HT1080 (cell line): ENCODE measurements at regions not wholly inside any gene's neighbourhood (a gene's known extent, or its start where the extent isn't known, plus 50 kb on each side); places are given as distances from the start of the nearest gene placed in this dataset.
"Not testable (repeated sequence)": the region's sequence is repeated elsewhere in the genome, so short reads cannot be mapped to it uniquely, and the experiment has no call there.

Experiments used
- DNase-seq: peaks from one replicate; pipeline ENCODE4 v3.0.0-alpha.2; 2015; ENCODE audit warnings: low read depth

DNA sequence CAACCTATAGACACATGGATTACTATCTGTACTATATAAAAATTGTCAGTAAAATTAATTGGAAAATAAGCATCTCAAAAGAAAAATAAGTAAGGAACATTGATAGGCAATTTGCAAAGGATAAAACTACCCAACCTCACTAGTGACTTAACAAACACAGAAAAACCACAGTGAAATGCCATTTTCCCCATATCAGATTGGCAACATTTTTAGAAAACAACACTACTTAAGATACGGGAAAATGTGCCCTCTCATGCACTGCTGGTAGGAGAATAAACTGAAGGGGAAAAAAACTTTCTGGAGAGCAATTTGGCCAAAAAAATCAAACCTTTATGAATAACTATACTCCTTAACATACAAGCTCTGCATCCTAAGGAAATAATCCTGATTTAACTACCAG is 254.0 kb downstream of the DEPDC1B start:
- DNase-seq, result no peak

DNA sequence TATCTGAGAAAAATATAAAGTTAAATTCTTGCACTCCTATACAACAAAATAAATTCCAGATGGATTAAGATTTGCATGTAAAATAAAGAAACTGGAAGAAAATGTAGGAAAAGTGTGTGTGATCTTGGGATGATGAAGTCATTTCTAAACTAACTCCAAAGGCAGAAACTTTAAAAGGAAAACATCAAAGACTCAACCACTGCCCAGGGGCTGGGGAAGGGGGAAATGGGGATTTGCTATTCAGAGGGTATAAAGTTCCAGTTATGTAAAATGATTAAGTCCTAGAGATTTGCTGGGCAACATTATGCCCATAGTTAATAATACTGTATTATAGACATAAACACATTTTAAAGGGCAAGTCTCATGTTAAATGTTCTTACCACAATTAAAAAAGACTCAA is 254.5 kb downstream of the DEPDC1B start:
- DNase-seq, result no peak

DNA sequence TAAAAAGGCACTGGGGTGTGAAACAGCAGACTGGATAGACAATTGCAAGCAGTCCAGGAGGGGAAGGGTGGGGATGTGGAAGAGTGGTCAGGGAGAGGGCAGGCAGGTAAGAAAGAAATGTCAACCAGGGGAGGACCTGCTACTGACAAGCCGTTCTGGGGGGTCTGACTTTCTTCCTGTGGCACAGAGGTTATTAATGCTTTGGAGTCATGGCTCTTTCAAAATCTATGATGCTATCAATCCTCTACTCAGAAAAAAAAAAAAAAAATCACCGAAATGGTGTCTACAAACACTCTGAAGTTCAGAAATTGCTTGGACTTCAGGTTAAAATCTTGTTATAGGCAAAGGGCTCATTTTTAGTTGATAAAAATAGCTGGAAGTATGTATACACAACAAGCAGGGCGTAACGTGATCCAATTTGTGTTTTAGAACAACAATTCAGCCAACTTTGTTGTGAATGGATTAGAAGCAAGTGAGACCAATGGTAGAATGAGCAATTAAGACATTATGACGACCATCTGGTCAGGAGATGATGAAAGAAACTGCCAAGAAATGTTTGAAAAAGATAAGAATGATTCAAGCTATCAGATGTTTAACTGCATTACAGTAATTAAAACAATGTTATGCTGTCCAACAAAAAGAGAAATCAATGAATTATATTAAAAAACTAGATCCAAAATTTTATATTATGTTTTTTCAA is 255.2 kb downstream of the DEPDC1B start:
- DNase-seq, result no peak

DNA sequence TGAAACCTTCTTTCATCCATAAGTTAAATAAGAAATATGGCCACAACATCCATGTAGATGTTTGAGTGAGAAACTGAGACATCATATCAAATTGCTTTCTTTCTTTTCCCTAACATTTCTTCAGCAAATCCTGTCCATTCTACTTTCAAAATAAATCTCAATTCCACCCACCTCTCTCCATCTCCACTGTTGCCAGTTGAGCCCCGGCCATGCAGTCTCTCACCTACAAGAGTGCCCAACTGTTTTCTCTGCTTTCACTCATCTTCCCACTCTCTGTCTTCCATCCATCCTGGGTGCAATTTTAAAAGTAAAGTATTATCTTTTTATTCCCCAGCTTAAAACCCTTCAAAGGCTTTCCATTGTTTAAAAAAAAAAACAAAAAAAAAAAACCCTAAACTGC is 260.4 kb downstream of the DEPDC1B start:
- no peak for DNase-seq

DNA sequence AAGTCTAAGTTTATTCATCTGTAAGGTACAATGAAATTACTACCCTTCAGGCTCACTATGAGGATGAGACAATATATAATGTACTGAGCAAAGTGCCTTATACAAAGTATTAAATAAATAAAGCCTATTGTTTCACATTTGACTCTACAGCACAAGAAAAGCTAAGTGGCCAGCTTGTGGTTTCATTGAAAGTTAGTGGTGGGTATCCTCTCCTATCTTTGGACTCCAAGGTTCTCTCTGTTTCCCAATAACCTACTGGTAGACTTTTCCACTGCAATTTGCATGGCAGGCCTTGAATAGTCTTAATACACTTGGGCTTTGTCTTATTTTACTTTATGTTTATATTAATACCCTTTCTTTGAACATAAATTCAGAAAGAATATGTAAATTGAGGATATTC is 262.7 kb downstream of the DEPDC1B start:
- DNase-seq, result no peak

DNA sequence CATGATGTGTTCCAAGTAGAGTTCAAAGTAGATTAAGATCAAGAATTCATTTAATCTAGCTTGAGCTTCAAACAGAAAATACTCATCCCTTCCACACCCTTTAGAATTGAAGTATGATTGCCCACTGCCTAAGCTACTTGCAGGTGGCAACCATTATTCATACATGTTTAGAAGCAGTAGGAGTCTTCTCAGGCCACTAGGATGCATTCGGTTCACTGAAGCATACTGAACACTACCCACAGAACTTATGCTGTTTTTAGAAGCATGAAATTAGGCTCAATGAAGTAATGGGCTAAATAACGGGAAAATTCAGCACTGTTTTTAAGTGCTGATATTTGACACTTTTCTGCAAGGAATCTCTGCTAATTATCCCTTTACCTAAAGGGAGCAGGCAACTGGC is 263.4 kb downstream of the DEPDC1B start:
- no peak for DNase-seq

GRCh38 chr5:60435808-60436207 is 264.2 kb downstream of the DEPDC1B start:
- DNase-seq, result no peak

DNA sequence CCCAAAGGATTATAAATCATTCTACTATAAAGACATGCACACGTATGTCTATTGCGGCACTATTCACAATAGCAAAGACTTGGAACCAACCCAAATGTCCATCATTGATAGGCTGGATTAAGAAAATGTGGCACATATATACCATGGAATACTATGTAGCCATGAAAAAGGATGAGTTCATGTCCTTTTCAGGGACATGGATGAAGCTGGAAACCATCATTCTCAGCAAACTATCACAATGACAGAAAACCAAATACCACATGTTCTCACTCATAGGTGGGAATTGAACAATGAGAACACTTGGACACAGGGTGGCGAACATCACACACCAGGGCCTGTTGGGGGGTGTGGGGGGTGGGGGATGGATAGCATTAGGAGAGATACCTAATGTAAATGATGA is 273.8 kb downstream of the DEPDC1B start:
- not testable (repeated sequence) for DNase-seq

GRCh38 chr5:60420773-60421172 is 279.2 kb downstream of the DEPDC1B start:
- not testable (repeated sequence) for DNase-seq

GRCh38 chr5:60417500-60418181 is 282.3 kb downstream of the DEPDC1B start:
- DNase-seq, result no peak

DNA sequence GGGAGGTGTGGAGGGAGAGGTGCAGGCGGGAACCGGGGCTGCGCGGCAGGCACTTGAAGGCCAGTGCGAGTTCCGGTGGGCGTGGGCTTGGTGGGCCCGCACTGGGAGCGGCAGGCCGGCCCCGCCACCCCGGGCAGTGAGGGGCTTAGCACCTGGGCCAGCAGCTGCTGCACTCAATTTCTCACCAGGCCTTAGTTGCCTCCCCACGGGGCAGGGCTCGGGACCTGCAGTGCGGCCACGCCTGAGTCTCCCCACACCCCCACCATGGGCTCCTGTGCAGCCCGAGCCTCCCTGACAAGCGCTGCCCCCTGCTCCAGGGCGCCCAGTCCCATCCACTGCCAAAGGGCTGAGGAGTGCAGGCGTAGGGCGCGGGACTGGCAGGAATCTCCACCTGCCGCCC is 284.5 kb downstream of the DEPDC1B start:
- DNase-seq, result no peak

DNA sequence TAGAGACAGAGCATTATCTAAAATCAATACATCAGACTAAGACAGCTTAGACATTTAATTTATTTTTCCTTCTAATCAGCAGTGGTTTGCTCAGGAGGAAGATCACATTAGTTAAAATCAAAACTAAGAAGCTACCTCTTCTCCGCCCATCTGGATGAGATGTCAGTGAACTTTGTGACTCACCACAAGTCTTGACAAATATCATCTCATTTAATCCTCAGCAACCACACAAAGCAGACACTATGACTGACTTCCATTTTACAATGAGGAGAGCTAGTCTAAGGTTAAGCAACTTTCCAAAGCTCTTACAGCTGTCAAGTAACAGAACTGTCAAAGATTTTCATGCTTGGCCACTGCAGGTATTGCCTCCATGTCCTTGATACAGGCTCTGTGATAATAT is 289.5 kb downstream of the DEPDC1B start:
- peak; percentile 40 for DNase-seq

GRCh38 chr5:60404171-60404570 is 295.8 kb downstream of the DEPDC1B start:
- DNase-seq, result peak; percentile 39

- no peak for DNase-seq
These were observed 296.5 kb downstream of the DEPDC1B start for GRCh38 chr5:60403343-60404006.

GRCh38 chr5:60402161-60402785 is 297.7 kb downstream of the DEPDC1B start:
- no peak for DNase-seq

GRCh38 chr5:60401526-60401925 is 298.4 kb downstream of the DEPDC1B start:
- DNase-seq, result no peak

GRCh38 chr5:60399507-60399906 is 300.5 kb downstream of the DEPDC1B start:
- no peak for DNase-seq

- DNase-seq, result no peak
These were observed 304.1 kb downstream of the DEPDC1B start for GRCh38 chr5:60395712-60396329.

DNA sequence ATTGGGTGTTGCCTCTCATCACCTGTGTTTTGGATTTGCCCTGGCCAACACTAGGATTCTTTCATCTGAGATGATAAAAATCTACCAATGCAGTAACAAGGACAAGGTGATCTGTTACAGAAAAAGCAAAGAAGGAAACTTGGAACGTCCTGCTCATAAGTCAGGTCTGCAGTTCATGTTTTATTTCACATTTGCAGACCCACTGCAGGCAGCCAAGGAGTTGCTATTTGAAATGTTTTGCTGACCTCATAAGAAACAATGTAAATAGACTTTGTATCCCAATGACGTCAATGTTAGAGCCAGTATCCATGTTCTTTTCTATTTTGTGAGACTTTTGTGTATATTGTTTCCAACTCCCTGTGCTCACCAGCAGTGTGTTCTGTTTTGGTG is 312.9 kb downstream of the DEPDC1B start:
- no peak for DNase-seq

- no peak for DNase-seq
These were observed 313.4 kb downstream of the DEPDC1B start for GRCh38 chr5:60386436-60387050.

DNA sequence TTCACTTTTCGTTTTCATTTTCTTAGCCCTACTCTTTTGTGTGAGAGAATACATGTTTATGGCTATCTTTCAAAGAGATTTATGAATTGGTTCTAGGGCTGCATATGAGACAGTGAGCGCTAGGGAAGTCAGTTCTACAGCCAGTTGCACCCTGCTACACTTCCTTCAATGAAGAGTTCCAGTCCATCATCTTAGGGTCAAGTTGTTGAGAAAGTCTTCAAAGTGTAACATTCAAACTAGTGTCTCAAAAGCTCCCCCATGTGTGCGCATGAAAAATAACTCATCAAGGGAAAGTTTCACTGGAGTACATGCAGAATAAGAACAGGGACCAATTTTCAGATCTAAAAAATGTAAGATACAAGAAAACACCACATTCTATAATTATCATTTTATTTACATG is 317.2 kb downstream of the DEPDC1B start:
- peak; percentile 35 for DNase-seq
